GM23338 (cell line): ENCODE measurements at regions not wholly inside any gene's neighbourhood (a gene's known extent, or its start where the extent isn't known, plus 50 kb on each side); places are given as distances from the start of the nearest gene placed in this dataset.

ENCODE experiments used
- ATAC-seq: fragments of 200-7000 bp; cut with Tn5 transposase; 3 replicates; pipeline ENCODE4 v1.9.1; 2020
- DNase-seq: peaks from one replicate; pipeline ENCODE4 v3.0.0-alpha.2; 2015; ENCODE audit warnings: low spot score
- H2AFZ ChIP-seq: fragments of 200-600 bp; sonication (generic); 2 replicates; pipeline ENCODE4 v1.8.0; 2016; ENCODE audit warnings: antibody characterized with exemption, mild to moderate bottlenecking, moderate library complexity
- H3F3A ChIP-seq: fragments of 200-600 bp; sonication (generic); replicated peaks from 2 replicates; pipeline ENCODE4 v1.8.0; 2017; ENCODE audit warnings: antibody characterized with exemption, mixed run types, low read depth
- H3K27ac ChIP-seq: fragments of 200-600 bp; sonication (generic); 2 replicates; pipeline ENCODE4 v1.6.1; 2016; ENCODE audit warnings: low read depth
- H3K27me3 ChIP-seq: fragments of 200-600 bp; sonication (generic); 2 replicates; pipeline ENCODE4 v1.8.0; 2016; ENCODE audit warnings: mild to moderate bottlenecking, mixed run types, moderate library complexity; ENCODE audit not compliant: insufficient read depth
- H3K36me3 ChIP-seq: fragments of 200-600 bp; sonication (generic); 2 replicates; pipeline ENCODE4 v1.8.0; 2016; ENCODE audit warnings: mild to moderate bottlenecking; ENCODE audit not compliant: insufficient read depth
- H3K4me1 ChIP-seq: fragments of 200-600 bp; sonication (generic); 2 replicates; pipeline ENCODE4 v1.8.0; 2016; ENCODE audit warnings: mild to moderate bottlenecking, moderate library complexity; ENCODE audit not compliant: insufficient read depth
- H3K4me2 ChIP-seq: fragments of 200-600 bp; sonication (generic); 2 replicates; pipeline ENCODE4 v1.7.1; 2017; ENCODE audit warnings: mixed run types
- H3K4me3 ChIP-seq: fragments of 200-600 bp; sonication (generic); 2 replicates; pipeline ENCODE4 v1.6.1; 2016; ENCODE audit warnings: mixed run types
- H3K79me2 ChIP-seq: fragments of 200-600 bp; sonication (generic); replicated peaks from 2 replicates; pipeline ENCODE4 v1.8.0; 2017; ENCODE audit warnings: mild to moderate bottlenecking; ENCODE audit not compliant: insufficient read depth
- H3K9me2 ChIP-seq: fragments of 200-600 bp; sonication (generic); 2 replicates; pipeline ENCODE4 v1.8.0; 2017; ENCODE audit not compliant: insufficient read depth
- H4K20me1 ChIP-seq: fragments of 200-600 bp; sonication (generic); replicated peaks from 2 replicates; pipeline ENCODE4 v1.8.0; 2017; ENCODE audit warnings: mild to moderate bottlenecking; ENCODE audit not compliant: insufficient read depth
- H3K27ac Mint-ChIP-seq: 2 replicates; pipeline ENCODE4 v1.8.0; 2020; ENCODE audit warnings: inconsistent platforms, mild to moderate bottlenecking, moderate library complexity, mixed read lengths
- H3K27me3 Mint-ChIP-seq: 3 replicates; pipeline ENCODE4 v1.8.0; 2022; ENCODE audit warnings: low read depth, mild to moderate bottlenecking, moderate library complexity, mixed read lengths, inconsistent platforms; ENCODE audit not compliant: insufficient read depth, poor library complexity
- H3K36me3 Mint-ChIP-seq: 3 replicates; pipeline ENCODE4 v1.8.0; 2021; ENCODE audit warnings: low read depth, mild to moderate bottlenecking, inconsistent platforms, moderate library complexity, mixed read lengths
- H3K4me1 Mint-ChIP-seq: 3 replicates; pipeline ENCODE4 v1.8.0; 2020; ENCODE audit warnings: mild to moderate bottlenecking, inconsistent platforms, mixed read lengths
- H3K4me3 Mint-ChIP-seq: 3 replicates; pipeline ENCODE4 v1.8.0; 2021; ENCODE audit warnings: moderate library complexity, mild to moderate bottlenecking, inconsistent platforms, mixed read lengths
- H3K9me3 Mint-ChIP-seq: 3 replicates; pipeline ENCODE4 v1.8.0; 2020; ENCODE audit warnings: moderate library complexity, mild to moderate bottlenecking, inconsistent platforms, mixed read lengths
- CREB1 ChIP-seq: fragments of 250-450 bp; sonication (Bioruptor Pico); IDR thresholded peaks from 2 replicates; pipeline ENCODE4 v1.5.0; 2020; ENCODE audit warnings: low read depth, mild to moderate bottlenecking, moderate library complexity
- CTCF ChIP-seq, 2 experiments: fragments of 200-600 bp in 1 of 2; sonication (generic) in 1 of 2; conservative IDR thresholded peaks; 2 replicates each; pipeline versions ENCODE4 v1.5.1 to v1.6.1; 2016 to 2017; ENCODE audit warnings: antibody characterized with exemption in 2 of 2, low read depth in 2 of 2, mild to moderate bottlenecking in 2 of 2, moderate library complexity in 1 of 2
- EZH2phosphoT487 ChIP-seq: fragments of 200-600 bp; sonication (generic); IDR thresholded peaks from one replicate; pipeline ENCODE4 v1.8.1; 2018; ENCODE audit warnings: antibody characterized with exemption; ENCODE audit not compliant: unreplicated experiment
- JUNB ChIP-seq: IDR thresholded peaks from one replicate; pipeline ENCODE4 v1.6.1; 2016; ENCODE audit warnings: antibody characterized with exemption; ENCODE audit not compliant: unreplicated experiment
- NANOG ChIP-seq: IDR thresholded peaks from 2 replicates; pipeline ENCODE4 v1.6.1; 2016; ENCODE audit warnings: antibody characterized with exemption, borderline replicate concordance
- POLR2AphosphoS5 ChIP-seq: IDR thresholded peaks from 2 replicates; pipeline ENCODE4 v1.6.1; 2016; ENCODE audit warnings: antibody characterized with exemption, low read depth
- STAT1 ChIP-seq: IDR thresholded peaks from one replicate; pipeline ENCODE4 v1.6.1; 2016; ENCODE audit warnings: antibody characterized with exemption; ENCODE audit not compliant: unreplicated experiment
- ZNF114 ChIP-seq: fragments of 250-450 bp; sonication (Bioruptor Pico); IDR thresholded peaks from 2 replicates; pipeline ENCODE4 v1.5.0; 2020; ENCODE audit warnings: mild to moderate bottlenecking, moderate library complexity
- ZNF331 ChIP-seq: fragments of 250-450 bp; sonication (Bioruptor Pico); IDR thresholded peaks from 2 replicates; pipeline ENCODE4 v1.5.0; 2020; ENCODE audit warnings: low read depth, mild to moderate bottlenecking, moderate library complexity
- ZNF462 ChIP-seq: fragments of 250-450 bp; sonication (Bioruptor Pico); IDR thresholded peaks from 2 replicates; pipeline ENCODE4 v1.5.0; 2020; ENCODE audit warnings: mild to moderate bottlenecking, moderate library complexity
- TF ChIP-seq, protein P1 (sequence below): IDR thresholded peaks from 2 replicates; pipeline ENCODE4 v1.6.1; 2016; ENCODE audit warnings: antibody characterized with exemption

DNA sequence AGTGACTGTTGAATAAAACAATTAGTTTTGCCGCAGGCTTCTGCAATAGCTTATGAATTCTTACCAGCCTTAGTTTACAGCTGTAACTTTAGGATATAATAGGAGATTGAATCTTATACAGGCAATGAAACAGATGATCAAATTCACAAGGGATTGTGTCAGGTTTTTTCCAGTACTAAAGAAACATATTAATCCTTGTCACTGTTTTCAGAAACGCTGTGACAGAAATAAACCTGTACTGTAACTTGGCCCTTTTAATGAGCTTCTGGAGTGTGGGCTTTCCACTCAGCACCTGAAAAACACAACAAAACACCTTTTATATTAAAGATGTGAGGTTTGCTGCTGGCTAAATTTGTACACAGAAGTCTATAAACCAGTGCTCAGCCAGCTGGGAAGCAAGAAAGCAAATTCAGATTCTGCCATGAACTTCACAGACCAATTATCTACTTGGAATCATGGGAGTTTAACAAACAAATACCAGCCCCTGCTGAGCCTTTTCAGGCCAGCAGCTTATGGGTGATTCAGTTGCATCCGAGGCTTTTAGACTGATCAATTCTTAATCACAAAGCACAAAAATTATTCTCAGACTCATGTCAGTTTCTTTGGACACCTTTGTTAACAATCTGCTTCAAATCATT, 109.5 kb downstream of the FOXG1 start:
- DNase-seq (peak; percentile 11), ATAC-seq (peak; percentile 57)
- H3F3A ChIP-seq: no peaks in the 10 kb centered on the region
- H4K20me1 ChIP-seq: no peaks in the 10 kb centered on the region
- Mint-ChIP-seq H3K4me3 (no peak overlapping the region), H3K4me1 (peaks cover 17% of the 10 kb centered on the region; the same call in 2 of the 3 replicates), H3K9me3 (no peaks in the 10 kb centered on the region), H3K27ac (no peak overlapping the region; the same call in 1 of the 2 replicates), H3K36me3 (no peaks in the 10 kb centered on the region), H3K27me3 (peaks cover 2% of the 10 kb centered on the region)
- H3K27me3 ChIP-seq: no peaks in the 10 kb centered on the region
- H3K4me2 ChIP-seq: no peak overlapping the region
- no peaks in the 10 kb centered on the region for H3K36me3 ChIP-seq
- TF ChIP-seq ZNF114: no peak
- TF ChIP-seq CREB1 (CRISPR knock-in tag): no peak
- no peak for TF ChIP-seq EZH2phosphoT487
- TF ChIP-seq ZNF331 (CRISPR knock-in tag): no peak
- no peak for TF ChIP-seq JUNB
- TF ChIP-seq CTCF (conservative IDR thresholded peaks at IDR 0.05; ENCODE audit: low read depth in 2 of 2): no peak
- TF ChIP-seq ZNF462 (CRISPR knock-in tag): no peak
- TF ChIP-seq STAT1: no peak
- no peak for TF ChIP-seq NANOG
- TF ChIP-seq POLR2AphosphoS5: no peak
- TF ChIP-seq, protein P1, sequence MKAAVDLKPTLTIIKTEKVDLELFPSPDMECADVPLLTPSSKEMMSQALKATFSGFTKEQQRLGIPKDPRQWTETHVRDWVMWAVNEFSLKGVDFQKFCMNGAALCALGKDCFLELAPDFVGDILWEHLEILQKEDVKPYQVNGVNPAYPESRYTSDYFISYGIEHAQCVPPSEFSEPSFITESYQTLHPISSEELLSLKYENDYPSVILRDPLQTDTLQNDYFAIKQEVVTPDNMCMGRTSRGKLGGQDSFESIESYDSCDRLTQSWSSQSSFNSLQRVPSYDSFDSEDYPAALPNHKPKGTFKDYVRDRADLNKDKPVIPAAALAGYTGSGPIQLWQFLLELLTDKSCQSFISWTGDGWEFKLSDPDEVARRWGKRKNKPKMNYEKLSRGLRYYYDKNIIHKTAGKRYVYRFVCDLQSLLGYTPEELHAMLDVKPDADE: no peak
- no peaks in the 10 kb centered on the region for H3K79me2 ChIP-seq
- no peak overlapping the region for H2AFZ ChIP-seq
- H3K4me3 ChIP-seq: no peak overlapping the region
- H3K27ac ChIP-seq: no peak overlapping the region
- no peaks in the 10 kb centered on the region for H3K4me1 ChIP-seq
- no peaks in the 10 kb centered on the region for H3K9me2 ChIP-seq
